GM12874 (cell line): ENCODE measurements at regions not wholly inside any gene's neighbourhood (a gene's known extent, or its start where the extent isn't known, plus 50 kb on each side); places are given as distances from the start of the nearest gene placed in this dataset.

Experiments
- CTCF ChIP-seq: IDR thresholded peaks from 2 replicates; pipeline ENCODE4 v1.5.1; 2011; ENCODE audit warnings: low read depth, mild to moderate bottlenecking, control low read depth, low read length, moderate library complexity; ENCODE audit not compliant: insufficient read depth

- no peak for TF ChIP-seq CTCF
Measured at GRCh38 chr20:6469695-6470094, 297.8 kb upstream of the BMP2 start.

GRCh38 chr20:6468423-6469116 is 298.9 kb upstream of the BMP2 start:
- TF ChIP-seq CTCF = no peak

GRCh38 chr20:6467562-6467961 is 299.9 kb upstream of the BMP2 start:
- no peak for TF ChIP-seq CTCF

GRCh38 chr20:6466075-6466810 is 301.2 kb upstream of the BMP2 start:
- no peak for TF ChIP-seq CTCF

- no peak for TF ChIP-seq CTCF
Measured at GRCh38 chr20:6450841-6451240, 316.6 kb upstream of the BMP2 start.

GRCh38 chr20:6440443-6440799 is 317.6 kb upstream of the FERMT1 start:
- TF ChIP-seq CTCF = no peak

- no peak for TF ChIP-seq CTCF
Measured at GRCh38 chr20:6439737-6440442, 317.1 kb upstream of the FERMT1 start.
